GM18505 (cell line): ENCODE measurements at regions not wholly inside any gene's neighbourhood (a gene's known extent, or its start where the extent isn't known, plus 50 kb on each side); places are given as distances from the start of the nearest gene placed in this dataset.

Experiments
- ATAC-seq: cut with Tn5 transposase; IDR thresholded peaks from one replicate; pipeline ENCODE4 v1.9.1; 2021; ENCODE audit not compliant: unreplicated experiment
- POLR2A ChIP-seq: IDR thresholded peaks from 4 replicates; pipeline ENCODE4 v1.6.1; 2011; ENCODE audit warnings: borderline replicate concordance; ENCODE audit not compliant: insufficient read depth, insufficient read length; ENCODE audit errors: extremely low read depth

GRCh38 chr2:74766780-74767179 is 67.1 kb upstream of the HK2 start:
- TF ChIP-seq POLR2A: no peak
- no peak for ATAC-seq

- no peak for ATAC-seq
- no peak for TF ChIP-seq POLR2A
These were observed 66.3 kb upstream of the HK2 start for GRCh38 chr2:74767618-74768017.

DNA sequence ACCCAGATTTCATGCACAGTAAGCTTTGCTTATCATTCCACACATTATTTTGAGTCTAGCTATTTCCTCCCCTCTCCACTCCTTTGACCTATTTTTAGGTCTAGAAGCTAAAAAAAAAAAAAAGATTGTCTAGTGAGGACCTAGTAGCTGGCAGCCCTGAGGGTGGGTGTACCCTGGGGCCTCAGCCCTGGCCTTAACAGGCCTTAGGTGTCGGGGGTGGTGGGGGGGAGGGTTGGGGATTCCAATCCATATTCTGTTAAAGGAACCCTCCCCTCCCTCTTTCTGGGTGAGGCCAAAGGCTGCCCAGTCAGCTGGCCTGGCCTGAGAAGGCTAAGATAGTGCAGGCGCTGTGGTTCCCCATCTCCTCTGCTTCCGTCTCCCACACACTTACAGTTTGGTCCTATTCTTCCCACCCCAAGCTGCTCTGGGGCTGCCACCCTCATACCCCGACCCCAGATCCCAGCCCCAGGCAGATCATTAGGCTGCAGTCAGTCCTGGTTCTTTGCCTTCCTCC is 65.5 kb upstream of the HK2 start:
- TF ChIP-seq POLR2A: no peak

GRCh38 chr2:74772046-74772445 is 61.9 kb upstream of the HK2 start:
- no peak for TF ChIP-seq POLR2A
- no peak for ATAC-seq

More for the DNA sequence above, 65.5 kb upstream of the HK2 start:
- no peak for ATAC-seq

GRCh38 chr2:74777161-74777900 is 56.6 kb upstream of the HK2 start:
- ATAC-seq: peak; percentile 79
- TF ChIP-seq POLR2A: no peak

DNA sequence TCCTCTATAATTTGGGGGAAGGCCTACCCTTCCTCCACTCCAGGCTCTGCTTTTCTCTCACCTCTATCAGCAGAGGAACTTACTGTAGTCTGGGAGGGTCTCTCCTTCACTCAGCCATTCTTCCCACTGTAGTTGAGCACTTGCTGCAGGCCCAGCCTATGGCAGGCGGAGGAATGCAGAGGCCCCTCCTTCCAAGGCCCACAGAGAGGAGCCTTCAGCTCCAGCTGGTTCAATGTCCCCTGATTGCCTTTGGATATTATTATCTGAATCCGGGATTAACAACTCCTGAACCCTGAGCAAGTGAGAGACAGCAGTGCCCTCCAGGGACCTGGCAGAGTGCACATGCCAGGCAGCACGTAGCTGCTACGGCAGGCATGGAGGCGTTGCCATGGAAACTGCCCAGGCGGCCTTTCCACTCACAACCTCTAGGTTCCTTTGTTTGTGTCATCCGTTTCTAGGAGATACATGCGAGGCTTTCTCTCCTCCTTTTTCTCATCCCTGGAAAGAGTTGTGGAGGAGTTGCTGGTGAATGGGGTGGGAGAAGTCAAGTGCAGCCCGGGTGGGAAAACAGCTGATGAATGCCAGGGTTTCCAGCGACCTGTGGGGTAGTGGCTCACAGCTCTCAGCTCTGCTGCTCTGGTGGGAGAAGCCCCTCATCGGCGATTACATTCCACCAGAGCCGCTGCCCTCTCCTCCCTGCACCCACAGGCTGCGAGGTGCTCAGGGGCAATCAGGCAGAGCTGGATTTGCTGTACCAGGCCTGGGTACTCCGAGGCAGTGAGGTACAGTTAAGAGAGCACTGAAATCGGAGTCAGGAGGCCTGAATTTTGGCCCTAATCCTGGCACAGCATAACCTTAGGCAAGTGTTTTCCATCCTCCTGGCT is 55.3 kb upstream of the HK2 start:
- no peak for TF ChIP-seq POLR2A
- ATAC-seq: no peak

DNA sequence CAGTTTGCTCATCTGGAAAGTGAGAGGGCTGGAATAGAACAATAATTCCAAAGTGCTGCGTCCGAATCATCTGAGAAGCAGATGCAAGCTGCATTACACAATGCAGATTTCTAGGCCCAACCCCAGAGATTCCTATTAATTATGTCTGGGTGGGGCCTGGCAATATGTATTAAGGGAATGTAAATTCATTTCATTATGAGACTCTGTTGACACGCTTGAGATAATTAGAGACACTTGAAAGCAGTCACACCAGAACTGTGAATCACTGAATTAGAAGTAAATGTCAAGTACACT is 54.7 kb upstream of the HK2 start:
- ATAC-seq: no peak
- TF ChIP-seq POLR2A: no peak

DNA sequence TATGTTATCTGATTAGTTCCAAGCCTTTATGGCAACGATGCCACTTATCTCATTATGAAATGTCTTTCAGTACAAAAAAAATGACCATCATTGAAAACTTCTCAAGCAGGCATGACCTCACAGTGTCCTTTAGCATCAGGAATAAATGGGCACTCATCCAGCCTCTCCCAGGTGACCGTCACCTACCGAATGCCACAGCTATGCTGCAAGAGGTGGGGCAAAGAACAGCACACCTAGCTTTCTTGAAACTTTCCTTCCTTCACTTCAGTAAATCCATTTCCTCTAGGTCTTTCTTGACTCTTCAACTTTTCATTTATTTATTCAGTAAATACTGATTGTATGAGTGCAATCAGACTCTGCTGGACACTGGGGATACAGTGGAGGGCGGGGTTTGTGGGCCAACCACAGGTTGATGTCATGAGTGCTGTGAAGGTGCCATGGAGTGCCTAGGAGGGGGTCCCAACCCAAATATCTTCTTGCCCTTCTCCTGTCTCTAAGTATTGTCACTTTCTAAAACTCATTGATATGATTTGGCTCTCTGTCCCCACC is 54.3 kb upstream of the HK2 start:
- no peak for TF ChIP-seq POLR2A

More for the DNA sequence above, 54.3 kb upstream of the HK2 start:
- ATAC-seq: no peak
